GDM1 (cell line): ENCODE measurements at regions not wholly inside any gene's neighbourhood (a gene's known extent, or its start where the extent isn't known, plus 50 kb on each side); places are given as distances from the start of the nearest gene placed in this dataset.
"Not testable (repeated sequence)": the region's sequence is repeated elsewhere in the genome, so short reads cannot be mapped to it uniquely, and the experiment has no call there.

Experiments
- DNase-seq: peaks from one replicate; lab custom pipeline; 2025; lab: John Stamatoyannopoulos, UW

GRCh38 chr4:57182132-57182874 lies 72.1 kb upstream of the IGFBP7 start:
- no peak for DNase-seq

- DNase-seq = not testable (repeated sequence)
Observed at GRCh38 chr4:57173136-57173535, 63.0 kb upstream of the IGFBP7 start.

GRCh38 chr4:57172065-57172464 lies 61.9 kb upstream of the IGFBP7 start:
- no peak for DNase-seq

GRCh38 chr4:57168982-57169381 lies 58.8 kb upstream of the IGFBP7 start:
- no peak for DNase-seq

GRCh38 chr4:57163530-57164459 lies 53.6 kb upstream of the IGFBP7 start:
- DNase-seq = peak; percentile 68

GRCh38 chr4:57162499-57163019 lies 52.4 kb upstream of the IGFBP7 start:
- no peak for DNase-seq
